Parathyroid adenoma (tissue), 2 donors: ENCODE measurements at regions not wholly inside any gene's neighbourhood (a gene's known extent, or its start where the extent isn't known, plus 50 kb on each side); places are given as distances from the start of the nearest gene placed in this dataset.

Source experiments
- H2AFZ ChIP-seq: fragments of 300-600 bp; sonication (generic); one replicate; pipeline ENCODE4 v1.7.0; 2017; ENCODE audit warnings: antibody characterized with exemption, mild to moderate bottlenecking
- H3K27ac ChIP-seq: fragments of 300-600 bp; sonication (generic); one replicate; pipeline ENCODE4 v1.7.0; 2017
- H3K27me3 ChIP-seq: fragments of 300-600 bp; sonication (generic); one replicate; pipeline ENCODE4 v1.7.0; 2017; ENCODE audit warnings: low read length; ENCODE audit not compliant: control insufficient read depth, insufficient read depth
- H3K36me3 ChIP-seq: fragments of 300-600 bp; sonication (generic); one replicate; pipeline ENCODE4 v1.7.0; 2017; ENCODE audit warnings: low read length; ENCODE audit not compliant: control insufficient read depth, insufficient read depth
- H3K4me1 ChIP-seq: fragments of 300-600 bp; sonication (generic); one replicate; pipeline ENCODE4 v1.7.0; 2017; ENCODE audit warnings: control low read depth
- H3K4me2 ChIP-seq: fragments of 300-600 bp; sonication (generic); one replicate; pipeline ENCODE4 v1.7.0; 2017; ENCODE audit warnings: low read length
- H3K4me3 ChIP-seq: fragments of 300-600 bp; sonication (generic); one replicate; pipeline ENCODE4 v1.7.0; 2017; ENCODE audit warnings: low read depth, low read length
- H3K79me2 ChIP-seq: fragments of 300-600 bp; sonication (generic); one replicate; pipeline ENCODE4 v1.7.0; 2017; ENCODE audit warnings: control low read depth
- H3K9ac ChIP-seq: fragments of 300-600 bp; sonication (generic); one replicate; pipeline ENCODE4 v1.7.0; 2017; ENCODE audit warnings: mild to moderate bottlenecking
- H3K9me3 ChIP-seq: fragments of 300-600 bp; sonication (generic); one replicate; pipeline ENCODE4 v1.7.0; 2017; ENCODE audit warnings: low read length; ENCODE audit not compliant: control insufficient read depth
- CTCF ChIP-seq: fragments of 300-600 bp; sonication (generic); IDR thresholded peaks from one replicate; pipeline ENCODE4 v1.7.0; 2017; ENCODE audit warnings: antibody characterized with exemption, mild to moderate bottlenecking
- donor health status: primary hyperparathyroidism.

DNA sequence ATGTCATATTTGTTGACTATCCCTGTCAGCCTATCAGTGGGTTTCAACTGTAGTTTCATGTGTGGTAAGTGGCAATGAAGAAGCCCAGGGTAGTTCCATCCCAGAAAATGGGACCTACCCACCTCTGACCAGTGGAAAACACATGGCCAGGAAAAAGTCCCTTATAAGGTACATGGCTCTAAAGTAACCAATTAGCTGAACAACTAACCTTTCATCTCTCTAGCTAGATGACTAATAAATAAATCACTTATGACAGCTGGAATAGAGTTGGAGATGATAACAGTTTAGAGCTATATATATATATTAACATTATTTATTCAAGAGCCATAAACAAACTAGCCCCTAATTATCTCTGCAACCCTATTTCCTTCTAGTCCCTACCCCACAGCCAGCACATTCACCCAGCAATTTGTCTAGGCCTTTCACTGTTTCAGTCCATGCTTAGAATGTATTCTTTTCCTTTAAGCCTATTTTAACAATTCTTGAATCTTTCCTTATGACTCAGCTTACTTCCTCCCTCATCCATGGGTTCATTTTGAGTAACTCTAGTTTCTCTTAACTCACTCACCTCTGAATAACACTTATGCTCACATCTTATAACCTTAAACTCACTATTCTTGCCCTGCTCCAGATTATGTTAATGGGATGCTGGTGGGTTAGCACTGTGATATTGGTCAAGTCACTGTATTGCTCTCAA is 83.7 kb downstream of the TNFSF18 start:
- no peaks in the 10 kb centered on the region for H3K9me3 ChIP-seq
- no peaks in the 10 kb centered on the region for H3K4me1 ChIP-seq
- no peaks in the 10 kb centered on the region for H3K36me3 ChIP-seq
- H3K9ac ChIP-seq = no peak overlapping the region
- H3K79me2 ChIP-seq = no peaks in the 10 kb centered on the region
- H3K4me3 ChIP-seq = no peak overlapping the region
- no peaks in the 10 kb centered on the region for H3K27me3 ChIP-seq
- H2AFZ ChIP-seq = no peak overlapping the region
- H3K27ac ChIP-seq = no peak overlapping the region
- H3K4me2 ChIP-seq = no peak overlapping the region
- no peak for TF ChIP-seq CTCF

DNA sequence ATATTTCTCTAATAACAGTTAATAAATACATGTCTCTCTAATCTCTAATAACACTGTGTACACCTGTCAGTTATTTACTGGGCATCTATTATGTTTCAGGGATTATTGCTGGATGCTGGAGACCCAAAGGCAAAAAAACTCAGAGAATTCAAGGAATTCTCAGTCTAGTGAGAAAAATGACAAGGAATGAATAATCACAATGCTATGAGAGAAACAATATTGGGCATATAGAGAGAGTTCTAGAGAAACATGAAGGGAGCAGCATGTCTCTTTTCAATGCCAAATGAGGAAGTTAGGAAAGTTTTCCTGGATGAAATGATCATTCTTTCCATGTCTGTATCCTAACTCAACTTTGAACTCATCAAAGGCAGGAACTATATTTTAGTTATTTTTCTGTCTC is 82.8 kb downstream of the TNFSF18 start:
- Histone ChIP-seq H3K27me3 (no peaks in the 10 kb centered on the region), H3K36me3 (no peaks in the 10 kb centered on the region), H3K9me3 (no peaks in the 10 kb centered on the region), H3K4me2 (no peak overlapping the region), H2AFZ (no peak overlapping the region), H3K4me1 (no peaks in the 10 kb centered on the region), H3K27ac (no peak overlapping the region), H3K79me2 (no peaks in the 10 kb centered on the region), H3K4me3 (no peak overlapping the region), H3K9ac (no peak overlapping the region)
- TF ChIP-seq CTCF = no peak

- no peaks in the 10 kb centered on the region for H3K9me3 ChIP-seq
- no peak overlapping the region for H3K27ac ChIP-seq
- H3K4me3 ChIP-seq = no peak overlapping the region
- H3K36me3 ChIP-seq = no peaks in the 10 kb centered on the region
- no peak for TF ChIP-seq CTCF
- H2AFZ ChIP-seq = no peak overlapping the region
- H3K27me3 ChIP-seq = no peaks in the 10 kb centered on the region
- H3K4me1 ChIP-seq = no peaks in the 10 kb centered on the region
- H3K4me2 ChIP-seq = no peak overlapping the region
- H3K9ac ChIP-seq = no peak overlapping the region
- no peaks in the 10 kb centered on the region for H3K79me2 ChIP-seq
Observed at GRCh38 chr1:172969611-172970010, 81.1 kb downstream of the TNFSF18 start.

DNA sequence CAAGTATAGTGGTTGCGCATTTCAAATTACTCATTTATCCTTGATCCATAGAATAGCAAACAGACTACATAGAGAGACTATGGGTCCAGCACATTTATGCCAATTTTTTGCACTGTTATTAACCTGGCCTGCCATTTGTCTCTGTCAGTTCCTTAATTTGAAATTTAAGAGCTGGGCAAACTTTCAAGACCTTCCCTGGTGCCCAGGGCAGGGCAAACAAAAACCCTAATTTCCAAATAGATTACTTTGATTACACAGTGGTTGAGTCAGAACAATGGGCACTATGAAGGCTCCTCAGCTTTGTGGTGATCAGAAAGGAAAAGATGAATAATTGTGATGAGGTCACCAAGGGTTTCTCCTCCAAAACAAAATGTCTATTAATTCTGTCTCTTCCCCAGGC is 80.6 kb downstream of the TNFSF18 start:
- no peak overlapping the region for H3K4me3 ChIP-seq
- H3K9ac ChIP-seq = no peak overlapping the region
- no peak overlapping the region for H2AFZ ChIP-seq
- H3K79me2 ChIP-seq = no peaks in the 10 kb centered on the region
- no peaks in the 10 kb centered on the region for H3K36me3 ChIP-seq
- H3K4me1 ChIP-seq = no peaks in the 10 kb centered on the region
- no peaks in the 10 kb centered on the region for H3K27me3 ChIP-seq
- H3K9me3 ChIP-seq = no peaks in the 10 kb centered on the region
- no peak overlapping the region for H3K4me2 ChIP-seq
- H3K27ac ChIP-seq = no peak overlapping the region
- no peak for TF ChIP-seq CTCF

DNA sequence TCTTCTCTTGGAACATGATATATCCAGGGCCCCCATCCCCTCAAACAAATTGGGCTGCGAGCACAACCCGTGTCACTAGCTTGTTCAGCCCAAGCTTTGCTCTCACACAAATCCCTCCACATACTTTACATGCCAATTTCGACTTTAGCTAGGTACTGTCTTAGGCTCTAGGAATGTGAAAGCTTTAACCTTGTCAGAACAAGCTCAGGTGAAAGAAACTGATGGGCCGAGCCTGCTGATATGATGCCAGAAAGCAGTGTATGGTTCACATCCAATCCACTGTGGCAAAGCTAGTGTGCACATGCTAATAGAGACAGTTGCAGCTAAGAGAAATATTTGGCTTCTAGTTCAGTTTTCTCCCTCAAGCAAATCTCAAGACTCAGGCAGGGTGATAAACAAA is 79.5 kb downstream of the TNFSF18 start:
- no peak overlapping the region for H2AFZ ChIP-seq
- no peak overlapping the region for H3K4me3 ChIP-seq
- no peak overlapping the region for H3K9ac ChIP-seq
- H3K36me3 ChIP-seq = no peaks in the 10 kb centered on the region
- H3K9me3 ChIP-seq = no peaks in the 10 kb centered on the region
- no peak overlapping the region for H3K27ac ChIP-seq
- H3K4me1 ChIP-seq = no peaks in the 10 kb centered on the region
- no peaks in the 10 kb centered on the region for H3K79me2 ChIP-seq
- no peak overlapping the region for H3K4me2 ChIP-seq
- TF ChIP-seq CTCF = no peak
- no peaks in the 10 kb centered on the region for H3K27me3 ChIP-seq
